HepG2 (cell line): ENCODE measurements at regions not wholly inside any gene's neighbourhood (a gene's known extent, or its start where the extent isn't known, plus 50 kb on each side); places are given as distances from the start of the nearest gene placed in this dataset.
A peak's percentile ranks its signal among the peaks of the same experiment; 100 is the strongest.
"Not testable (repeated sequence)": the region's sequence is repeated elsewhere in the genome, so short reads cannot be mapped to it uniquely, and the experiment has no call there.

ENCODE experiments used
- ATAC-seq: fragments of 200-7000 bp; cut with Tn5 transposase; 3 replicates; pipeline ENCODE4 v1.9.1; 2020; ENCODE audit warnings: mild to moderate bottlenecking, moderate library complexity
- BruUV-seq: library from RNA; stranded (reverse); fragments of 400-500 nt; replicated peaks from 2 replicates; lab custom pipeline; 2021; lab: Mats Ljungman, UMichigan
- CTCF ChIA-PET: fragments of 300-600 bp; formaldehyde crosslinking; extraction: SDS; loops from one replicate; lab custom pipeline; 2021; ENCODE audit warnings: low total read pairs, inconsistent platforms, low intra/inter-chr PET ratio; lab: Yijun Ruan, JAX
- POLR2A ChIA-PET: fragments of 350-600 bp; sonication (Branson Sonifier 250); formaldehyde crosslinking; loops from one replicate; lab custom pipeline; 2020; ENCODE audit warnings: antibody characterized with exemption, inconsistent platforms; lab: Yijun Ruan, JAX
- DNase-seq: peaks from one replicate; pipeline ENCODE4 v3.0.0-alpha.2; 2015; ENCODE audit warnings: low spot score
- FAIRE-seq: peaks from 3 replicates; lab custom pipeline; 2011; peaks lifted over from hg19 to GRCh38; lab: Jason Lieb, UNC
- H2AFZ ChIP-seq: one replicate; pipeline ENCODE4 v1.6.1; 2011; ENCODE audit warnings: low read length, inconsistent platforms
- H3K27ac ChIP-seq: fragments of 300-600 bp; 3 replicates; pipeline ENCODE4 v1.8.0; 2011; ENCODE audit warnings: mixed run types, mild to moderate bottlenecking, mixed read lengths, low read length, inconsistent platforms; ENCODE audit not compliant: insufficient read depth; ENCODE audit errors: extremely low read length
- H3K27me3 ChIP-seq, 2 experiments: fragments of 200-600 bp in 1 of 2; 2 replicates in 1 of 2; 3 replicates in 1 of 2; pipeline versions ENCODE4 v1.6.0 to v1.8.0; 2011; ENCODE audit warnings: low read length in 2 of 2, mild to moderate bottlenecking in 2 of 2, moderate library complexity in 2 of 2, inconsistent platforms in 1 of 2; ENCODE audit not compliant: insufficient read depth in 2 of 2, control insufficient read depth in 1 of 2
- H3K36me3 ChIP-seq, 2 experiments: fragments of 200-600 bp in 1 of 2; replicated peaks in 1 of 2; 2 replicates in 1 of 2; 3 replicates in 1 of 2; pipeline versions ENCODE4 v1.5.1 to v1.8.0; 2011; ENCODE audit warnings: low read length in 2 of 2, inconsistent platforms in 1 of 2; ENCODE audit not compliant: insufficient read depth in 2 of 2, control insufficient read depth in 1 of 2
- H3K4me1 ChIP-seq: 2 replicates; pipeline ENCODE4 v1.5.1; 2012; ENCODE audit warnings: low read length, inconsistent platforms; ENCODE audit not compliant: insufficient read depth
- H3K4me2 ChIP-seq: 2 replicates; pipeline ENCODE4 v1.6.0; 2011; ENCODE audit warnings: low read depth, low read length, inconsistent platforms
- H3K4me3 ChIP-seq, 3 experiments: fragments of 200-600 bp in 1 of 3; sonication (generic), shearing (Covaris generic) in 1 of 3; replicated peaks in 1 of 3; 2 replicates each; pipeline ENCODE4 v1.5.1; 2011 to 2016; ENCODE audit warnings: low read length in 3 of 3, inconsistent platforms in 2 of 3, low read depth in 2 of 3, mild to moderate bottlenecking in 2 of 3, control low read depth in 1 of 3, mixed read lengths in 1 of 3; ENCODE audit not compliant: insufficient read depth in 1 of 3
- H3K79me2 ChIP-seq: one replicate; pipeline ENCODE4 v1.6.1; 2011; ENCODE audit warnings: low read length, inconsistent platforms; ENCODE audit not compliant: insufficient read depth
- H3K9ac ChIP-seq: 2 replicates; pipeline ENCODE4 v1.6.0; 2011; ENCODE audit warnings: mild to moderate bottlenecking, low read depth, low read length, inconsistent platforms; ENCODE audit not compliant: insufficient read depth
- H3K9me3 ChIP-seq: 2 replicates; pipeline ENCODE4 v1.5.1; 2012; ENCODE audit warnings: mild to moderate bottlenecking, low read length
- H4K20me1 ChIP-seq: 2 replicates; pipeline ENCODE4 v1.6.0; 2011; ENCODE audit warnings: inconsistent platforms, mild to moderate bottlenecking, low read length, moderate library complexity; ENCODE audit not compliant: insufficient read depth
- CEBPG ChIP-seq: IDR thresholded peaks from 2 replicates; pipeline ENCODE4 v1.6.1; 2016
- IRX3 ChIP-seq: sonication (generic); formaldehyde crosslinking; IDR thresholded peaks from 2 replicates; pipeline ENCODE4 v1.8.1; 2023; ENCODE audit warnings: mild to moderate bottlenecking, low read depth, missing genetic modification reagents, borderline replicate concordance
- LCORL ChIP-seq, 2 experiments: fragments of 450-650 bp in 1 of 2; sonication (generic) in 1 of 2; formaldehyde crosslinking in 1 of 2; IDR thresholded peaks; 2 replicates each; pipeline versions ENCODE4 v1.5.0 to v1.6.1; 2017 to 2020; ENCODE audit warnings: antibody characterized with exemption in 1 of 2, missing genetic modification reagents in 1 of 2
- ZNF121 ChIP-seq: sonication (generic); formaldehyde crosslinking; IDR thresholded peaks from 2 replicates; pipeline ENCODE4 v1.5.0; 2020; ENCODE audit warnings: mild to moderate bottlenecking, missing genetic modification reagents
- ZNF207 ChIP-seq: fragments of 450-650 bp; IDR thresholded peaks from 2 replicates; pipeline ENCODE4 v1.6.1; 2016; ENCODE audit warnings: antibody characterized with exemption, borderline replicate concordance
- ZNF709 ChIP-seq: sonication (generic); formaldehyde crosslinking; IDR thresholded peaks from 2 replicates; pipeline ENCODE4 v1.5.0; 2020; ENCODE audit warnings: mild to moderate bottlenecking, missing genetic modification reagents
- ZSCAN31 ChIP-seq: sonication (generic); formaldehyde crosslinking; IDR thresholded peaks from 2 replicates; pipeline ENCODE4 v1.5.0; 2020; ENCODE audit warnings: low read depth, mild to moderate bottlenecking, missing genetic modification reagents
- WGBS: methylation state at CpG from one replicate; pipeline ENCODE4 v1.1.6; 2017; ENCODE audit warnings: low lambda C conversion rate; 5-methylcytosine and 5-hydroxymethylcytosine counted together
- in situ Hi-C: cut with HindIII; loops from 2 replicates; pipeline ENCODE4 v1.10.0; 2017; ENCODE audit warnings: low pct_unique_long_range_greater_than_20kb; ENCODE audit not compliant: extremely low pct_ligation_motif_present
- intact Hi-C: fragments of 100-400 bp; cut with micrococcal nuclease; formaldehyde crosslinking; loops from one replicate; pipeline ENCODE4 v1.10.0; 2022; ENCODE audit not compliant: unreplicated experiment

DNA sequence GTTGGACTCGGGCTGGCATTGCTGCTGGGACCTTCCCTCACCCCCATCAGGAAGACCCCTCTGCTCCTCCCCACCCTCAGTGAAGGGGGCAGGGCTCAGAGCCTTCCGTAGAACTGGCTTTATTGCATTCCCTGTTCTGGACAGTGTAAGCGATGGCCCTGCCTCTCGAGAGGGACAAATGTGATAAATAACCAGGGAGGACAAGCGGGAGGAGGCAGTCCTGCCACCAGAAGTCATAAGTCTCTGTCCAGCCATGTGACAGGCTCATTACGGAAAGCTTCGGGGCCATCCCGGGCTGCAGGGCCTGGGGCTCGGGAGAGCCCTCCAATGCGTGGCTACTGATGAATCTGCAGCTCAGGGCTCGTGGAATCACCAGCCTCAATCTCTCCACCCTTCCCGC lies 58.5 kb upstream of the MDGA1 start:
- ChIA-PET POLR2A (no interaction called here), CTCF (no interaction called here)
- no peaks in the 10 kb centered on the region for H3K79me2 ChIP-seq
- no peak overlapping the region for H3K27ac ChIP-seq
- H3K36me3 ChIP-seq, result no peaks in the 10 kb centered on the region
- peaks cover 26% of the 10 kb centered on the region for H3K4me1 ChIP-seq
- intact Hi-C loops, result no loop called here
- TF ChIP-seq LCORL (IDR thresholded peaks at IDR 0.05), result no peak
- TF ChIP-seq LCORL (CRISPR knock-in tag; IDR thresholded peaks at IDR 0.05), result no peak
- no peak for TF ChIP-seq ZNF709
- no peak for TF ChIP-seq ZSCAN31 (CRISPR knock-in tag)
- TF ChIP-seq CEBPG (CRISPR knock-in tag), result no peak
- TF ChIP-seq IRX3, result no peak
- H3K9me3 ChIP-seq, result no peaks in the 10 kb centered on the region
- BruUV-seq, result no TSS peak
- ATAC-seq (no peak), DNase-seq (no peak), FAIRE-seq (no peak)
- WGBS, result 35% methylated on average over 6 of the region's 12 CpGs
- no peak overlapping the region for H3K4me2 ChIP-seq
- H3K27me3 ChIP-seq, result peaks cover 0 to 24% of the 10 kb centered on the region in 2 experiments; a peak in 3 of 5 replicates
- H3K4me3 ChIP-seq, result no peak overlapping the region
- no peaks in the 10 kb centered on the region for H4K20me1 ChIP-seq
- in situ Hi-C loops, result no loop called here
- no peak overlapping the region for H3K9ac ChIP-seq
- no peak overlapping the region for H2AFZ ChIP-seq

DNA sequence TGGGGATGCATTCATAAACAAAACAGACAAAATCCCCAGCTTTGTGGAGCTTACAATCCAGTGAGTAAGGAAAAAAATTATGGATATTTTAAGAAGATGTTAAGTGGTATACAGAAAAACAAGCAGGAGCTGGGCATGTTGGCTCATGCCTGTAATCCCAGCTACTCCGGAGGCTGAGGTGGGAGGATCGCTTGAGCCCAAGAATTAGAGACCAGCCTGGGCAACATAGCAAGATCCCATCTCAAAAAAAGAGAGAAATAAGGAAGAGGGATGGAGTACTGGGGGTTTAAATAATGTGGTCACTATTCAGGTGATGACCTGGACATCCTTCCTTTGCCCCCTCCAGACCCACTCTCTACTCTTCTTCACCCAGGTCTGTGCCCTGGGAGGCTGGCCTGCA lies 55.0 kb upstream of the MDGA1 start:
- Histone ChIP-seq H3K36me3 (no peaks in the 10 kb centered on the region), H3K4me3 (no peak overlapping the region), H3K4me1 (no peaks in the 10 kb centered on the region), H3K27ac (no peak overlapping the region), H3K27me3 (peaks cover 0 to 24% of the 10 kb centered on the region in 2 experiments; a peak in 3 of 5 replicates), H3K9ac (no peak overlapping the region), H4K20me1 (no peaks in the 10 kb centered on the region), H3K9me3 (no peaks in the 10 kb centered on the region), H3K79me2 (no peaks in the 10 kb centered on the region), H3K4me2 (no peak overlapping the region), H2AFZ (no peak overlapping the region)
- CTCF ChIA-PET, result no interaction called here
- in situ Hi-C loops, result no loop called here
- TF ChIP-seq ZNF121 (peak; percentile 66), ZNF207 (no peak)
- DNase-seq (no peak), FAIRE-seq (no peak), ATAC-seq (no peak)
- no TSS peak for BruUV-seq
- WGBS, result 74% methylated on average over 2 of the region's 2 CpGs
- POLR2A ChIA-PET, result no interaction called here
- intact Hi-C loops, result no loop called here

DNA sequence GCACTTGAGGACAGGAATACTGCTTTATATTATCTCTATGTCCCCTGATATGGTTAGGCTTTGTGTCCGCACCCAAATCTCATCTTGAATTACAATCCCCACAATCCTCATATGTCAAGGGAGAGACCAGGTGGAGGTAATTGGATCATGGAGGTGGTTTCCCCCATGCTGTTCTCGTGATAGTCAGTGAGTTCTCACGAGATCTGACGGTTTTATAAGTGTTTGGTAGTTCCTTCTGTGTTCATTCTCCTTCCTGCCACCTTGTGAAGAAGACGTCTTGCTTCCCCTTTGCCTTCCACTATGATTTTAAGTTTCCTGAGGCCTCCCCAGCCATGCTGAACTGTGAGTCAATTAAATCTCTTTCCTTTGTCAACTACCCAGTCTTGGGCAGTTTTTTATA lies 51.7 kb upstream of the MDGA1 start:
- intact Hi-C loops, BruUV-seq, H3K4me3 ChIP-seq, H3K9ac ChIP-seq, H3K9me3 ChIP-seq, H3K36me3 ChIP-seq, ATAC-seq, DNase-seq, H3K4me2 ChIP-seq, H3K27ac ChIP-seq, H3K4me1 ChIP-seq, H2AFZ ChIP-seq, CTCF ChIA-PET, FAIRE-seq, H3K79me2 ChIP-seq, H4K20me1 ChIP-seq, POLR2A ChIA-PET: not testable (repeated sequence)
- in situ Hi-C loops, result loop anchor here (25.0 kb wide), 1 partner anchor 738 kb away; no protein-coding TSS in a partner anchor
- WGBS, result 22% methylated on average over 5 of the region's 5 CpGs
- H3K27me3 ChIP-seq, result peaks cover 0 to 15% of the 10 kb centered on the region in 2 experiments; a peak in 3 of 5 replicates
